KMS-11 (cell line): ENCODE measurements at regions not wholly inside any gene's neighbourhood (a gene's known extent, or its start where the extent isn't known, plus 50 kb on each side); places are given as distances from the start of the nearest gene placed in this dataset.

ENCODE experiments used
- H2AFZ ChIP-seq: fragments of 200-600 bp; sonication (generic); 2 replicates; pipeline ENCODE4 v1.6.1; 2016; ENCODE audit warnings: antibody characterized with exemption, mixed run types, low read depth
- H3K27ac ChIP-seq: fragments of 200-600 bp; sonication (generic); 2 replicates; pipeline ENCODE4 v1.6.1; 2016; ENCODE audit warnings: mild to moderate bottlenecking, mixed run types
- H3K27me3 ChIP-seq: fragments of 200-600 bp; sonication (generic); 2 replicates; pipeline ENCODE4 v1.6.1; 2017; ENCODE audit warnings: mild to moderate bottlenecking, low read depth, mixed run types, moderate library complexity; ENCODE audit not compliant: insufficient read depth
- H3K36me3 ChIP-seq: fragments of 200-600 bp; sonication (generic); 2 replicates; pipeline ENCODE4 v1.6.1; 2017; ENCODE audit warnings: mild to moderate bottlenecking, mixed run types; ENCODE audit not compliant: insufficient read depth
- H3K4me1 ChIP-seq: fragments of 200-600 bp; sonication (generic); 2 replicates; pipeline ENCODE4 v1.6.1; 2016; ENCODE audit warnings: mild to moderate bottlenecking, low read depth, mixed run types; ENCODE audit not compliant: poor library complexity, severe bottlenecking
- H3K4me2 ChIP-seq: fragments of 200-600 bp; sonication (generic); 2 replicates; pipeline ENCODE4 v1.7.0; 2016; ENCODE audit warnings: mild to moderate bottlenecking, mixed run types
- H3K4me3 ChIP-seq: fragments of 200-600 bp; sonication (generic); IDR thresholded peaks from 2 replicates; pipeline ENCODE4 v1.6.1; 2017; ENCODE audit warnings: low read depth, low read length, mixed read lengths; ENCODE audit not compliant: insufficient read depth
- H3K79me2 ChIP-seq: fragments of 200-600 bp; sonication (generic); 2 replicates; pipeline ENCODE4 v1.6.1; 2016; ENCODE audit warnings: low read depth, mixed run types; ENCODE audit not compliant: insufficient read depth
- H3K9ac ChIP-seq: fragments of 200-600 bp; sonication (generic); 2 replicates; pipeline ENCODE4 v1.6.1; 2016; ENCODE audit warnings: mild to moderate bottlenecking, mixed run types
- H4K20me1 ChIP-seq: fragments of 200-600 bp; sonication (generic); 2 replicates; pipeline ENCODE4 v1.6.1; 2016; ENCODE audit warnings: mild to moderate bottlenecking, mixed run types; ENCODE audit not compliant: insufficient read depth
- CTCF ChIP-seq: fragments of 200-600 bp; sonication (generic); conservative IDR thresholded peaks from 2 replicates; pipeline ENCODE4 v1.6.1; 2017; ENCODE audit warnings: low read depth, mild to moderate bottlenecking, antibody characterized with exemption, low read length, moderate library complexity, mixed read lengths

- no peaks in the 10 kb centered on the region for H3K36me3 ChIP-seq
- no peaks in the 10 kb centered on the region for H4K20me1 ChIP-seq
- no peak overlapping the region for H3K4me3 ChIP-seq
- no peak overlapping the region for H3K4me2 ChIP-seq
- H3K9ac ChIP-seq = no peak overlapping the region
- no peaks in the 10 kb centered on the region for H3K27me3 ChIP-seq
- peaks cover 3% of the 10 kb centered on the region for H3K4me1 ChIP-seq
- H3K79me2 ChIP-seq = no peaks in the 10 kb centered on the region
- TF ChIP-seq CTCF = no peak
- no peak overlapping the region for H3K27ac ChIP-seq
- no peak overlapping the region for H2AFZ ChIP-seq
Measured at GRCh38 chr2:221107424-221107823, 464.7 kb downstream of the EPHA4 start.

- no peaks in the 10 kb centered on the region for H3K27me3 ChIP-seq
- no peaks in the 10 kb centered on the region for H3K36me3 ChIP-seq
- no peak overlapping the region for H2AFZ ChIP-seq
- H3K9ac ChIP-seq = no peak overlapping the region
- H3K4me2 ChIP-seq = no peak overlapping the region
- no peaks in the 10 kb centered on the region for H3K4me1 ChIP-seq
- H3K27ac ChIP-seq = no peak overlapping the region
- no peaks in the 10 kb centered on the region for H4K20me1 ChIP-seq
- no peak overlapping the region for H3K4me3 ChIP-seq
- TF ChIP-seq CTCF = no peak
- no peaks in the 10 kb centered on the region for H3K79me2 ChIP-seq
Measured at GRCh38 chr2:221109552-221109951, 462.6 kb downstream of the EPHA4 start.

- no peak overlapping the region for H2AFZ ChIP-seq
- no peaks in the 10 kb centered on the region for H3K79me2 ChIP-seq
- H3K4me3 ChIP-seq = no peak overlapping the region
- no peaks in the 10 kb centered on the region for H3K4me1 ChIP-seq
- no peak overlapping the region for H3K27ac ChIP-seq
- H3K36me3 ChIP-seq = no peaks in the 10 kb centered on the region
- no peak overlapping the region for H3K4me2 ChIP-seq
- H4K20me1 ChIP-seq = no peaks in the 10 kb centered on the region
- H3K27me3 ChIP-seq = no peaks in the 10 kb centered on the region
- TF ChIP-seq CTCF = no peak
- no peak overlapping the region for H3K9ac ChIP-seq
Measured at GRCh38 chr2:221111739-221112138, 460.4 kb downstream of the EPHA4 start.

- Histone ChIP-seq H3K79me2 (no peaks in the 10 kb centered on the region), H4K20me1 (no peaks in the 10 kb centered on the region), H3K27me3 (no peaks in the 10 kb centered on the region), H3K36me3 (no peaks in the 10 kb centered on the region), H2AFZ (no peak overlapping the region), H3K27ac (no peak overlapping the region), H3K4me1 (no peaks in the 10 kb centered on the region), H3K4me2 (no peak overlapping the region), H3K4me3 (no peak overlapping the region), H3K9ac (no peak overlapping the region)
- TF ChIP-seq CTCF = no peak
Measured at GRCh38 chr2:221112744-221113143, 459.4 kb downstream of the EPHA4 start.

GRCh38 chr2:221115944-221116343 is 456.2 kb downstream of the EPHA4 start:
- no peak overlapping the region for H2AFZ ChIP-seq
- H3K27me3 ChIP-seq = no peaks in the 10 kb centered on the region
- H4K20me1 ChIP-seq = no peaks in the 10 kb centered on the region
- no peaks in the 10 kb centered on the region for H3K79me2 ChIP-seq
- H3K36me3 ChIP-seq = no peaks in the 10 kb centered on the region
- no peak overlapping the region for H3K4me3 ChIP-seq
- no peak overlapping the region for H3K27ac ChIP-seq
- no peak for TF ChIP-seq CTCF
- H3K9ac ChIP-seq = no peak overlapping the region
- no peaks in the 10 kb centered on the region for H3K4me1 ChIP-seq
- H3K4me2 ChIP-seq = no peak overlapping the region
